Vagina (tissue), 2 donors: ENCODE measurements at regions not wholly inside any gene's neighbourhood (a gene's known extent, or its start where the extent isn't known, plus 50 kb on each side); places are given as distances from the start of the nearest gene placed in this dataset.

Experiments used
- POLR2A ChIP-seq, 2 donors: fragments of 450-650 bp; IDR thresholded peaks; one replicate each; pipeline ENCODE4 v1.6.1; 2017; ENCODE audit warnings: antibody characterized with exemption in 2 of 2, mild to moderate bottlenecking in 2 of 2, moderate library complexity in 2 of 2
- TF ChIP-seq, protein P1 (sequence below), 3 experiments: fragments of 450-650 bp in 2 of 3; fragments of 200-600 bp in 1 of 3; sonication (generic) in 1 of 3; IDR thresholded peaks; one replicate each; pipeline ENCODE4 v1.5.1; 2017 to 2019; ENCODE audit warnings: antibody characterized with exemption in 3 of 3, mild to moderate bottlenecking in 2 of 3, moderate library complexity in 2 of 3

DNA sequence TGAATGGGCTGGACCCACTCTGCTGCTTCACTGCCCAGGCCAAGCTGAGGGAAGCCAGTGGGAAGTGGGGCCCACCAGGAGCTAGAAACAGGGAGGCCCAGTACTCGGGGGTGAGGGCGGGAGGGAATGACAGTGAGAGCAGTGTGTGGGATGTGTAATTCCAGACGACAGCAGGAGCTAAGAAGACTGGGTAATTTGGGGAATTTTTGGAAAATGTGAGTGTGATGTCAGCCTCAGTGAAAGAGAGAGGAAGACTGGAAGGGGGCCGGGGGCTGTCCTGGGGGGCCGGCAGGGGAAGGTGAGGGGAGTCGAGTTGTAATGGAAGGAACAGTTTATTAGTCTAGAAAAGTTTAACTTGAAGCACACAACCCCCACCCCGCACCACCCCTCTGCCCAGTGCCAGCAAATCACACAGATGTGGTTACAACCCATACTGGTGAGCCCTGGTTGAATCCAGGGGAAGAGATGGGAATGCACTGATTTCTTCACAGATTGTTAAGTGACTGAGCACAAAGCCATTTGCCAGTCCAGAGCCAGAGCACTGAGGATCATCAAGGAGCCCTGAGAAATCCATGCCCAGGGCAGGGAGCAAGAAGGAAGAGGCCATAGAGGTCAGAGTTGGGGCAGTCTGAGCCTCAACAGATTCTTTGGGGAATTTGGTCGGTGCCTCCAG, 76.7 kb upstream of the PKDCC start:
- TF ChIP-seq, protein P1, sequence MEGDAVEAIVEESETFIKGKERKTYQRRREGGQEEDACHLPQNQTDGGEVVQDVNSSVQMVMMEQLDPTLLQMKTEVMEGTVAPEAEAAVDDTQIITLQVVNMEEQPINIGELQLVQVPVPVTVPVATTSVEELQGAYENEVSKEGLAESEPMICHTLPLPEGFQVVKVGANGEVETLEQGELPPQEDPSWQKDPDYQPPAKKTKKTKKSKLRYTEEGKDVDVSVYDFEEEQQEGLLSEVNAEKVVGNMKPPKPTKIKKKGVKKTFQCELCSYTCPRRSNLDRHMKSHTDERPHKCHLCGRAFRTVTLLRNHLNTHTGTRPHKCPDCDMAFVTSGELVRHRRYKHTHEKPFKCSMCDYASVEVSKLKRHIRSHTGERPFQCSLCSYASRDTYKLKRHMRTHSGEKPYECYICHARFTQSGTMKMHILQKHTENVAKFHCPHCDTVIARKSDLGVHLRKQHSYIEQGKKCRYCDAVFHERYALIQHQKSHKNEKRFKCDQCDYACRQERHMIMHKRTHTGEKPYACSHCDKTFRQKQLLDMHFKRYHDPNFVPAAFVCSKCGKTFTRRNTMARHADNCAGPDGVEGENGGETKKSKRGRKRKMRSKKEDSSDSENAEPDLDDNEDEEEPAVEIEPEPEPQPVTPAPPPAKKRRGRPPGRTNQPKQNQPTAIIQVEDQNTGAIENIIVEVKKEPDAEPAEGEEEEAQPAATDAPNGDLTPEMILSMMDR (IDR thresholded peaks at IDR 0.05): no peak
- TF ChIP-seq POLR2A (IDR thresholded peaks at IDR 0.05): no peak
